Ishikawa (cell line): ENCODE measurements at regions not wholly inside any gene's neighbourhood (a gene's known extent, or its start where the extent isn't known, plus 50 kb on each side); places are given as distances from the start of the nearest gene placed in this dataset.

Experiments
- CEBPB ChIP-seq: IDR thresholded peaks from 2 replicates; pipeline ENCODE4 v1.6.1; 2012
- CREB1 ChIP-seq: IDR thresholded peaks from 2 replicates; pipeline ENCODE4 v1.6.1; 2012; ENCODE audit warnings: low read depth
- EGR1 ChIP-seq: IDR thresholded peaks from 2 replicates; pipeline ENCODE4 v1.6.1; 2012
- EP300 ChIP-seq: IDR thresholded peaks from 2 replicates; pipeline ENCODE4 v1.6.1; 2012; ENCODE audit warnings: borderline replicate concordance
- FOXM1 ChIP-seq: IDR thresholded peaks from 2 replicates; pipeline ENCODE4 v1.6.1; 2012; ENCODE audit warnings: low read depth, borderline replicate concordance
- NFIC ChIP-seq: IDR thresholded peaks from 2 replicates; pipeline ENCODE4 v1.6.1; 2012
- RAD21 ChIP-seq: IDR thresholded peaks from 2 replicates; pipeline ENCODE4 v1.6.1; 2012; ENCODE audit warnings: low read depth
- REST ChIP-seq: IDR thresholded peaks from 2 replicates; pipeline ENCODE4 v1.6.1; 2012; ENCODE audit warnings: low read depth, mild to moderate bottlenecking
- TAF1 ChIP-seq: IDR thresholded peaks from 2 replicates; pipeline ENCODE4 v1.6.1; 2012; ENCODE audit warnings: low read depth, mild to moderate bottlenecking
- TCF12 ChIP-seq: IDR thresholded peaks from 2 replicates; pipeline ENCODE4 v1.6.1; 2012; ENCODE audit warnings: low read depth
- TEAD4 ChIP-seq: IDR thresholded peaks from 2 replicates; pipeline ENCODE4 v1.6.1; 2012
- YY1 ChIP-seq: IDR thresholded peaks from 2 replicates; pipeline ENCODE4 v1.6.1; 2012; ENCODE audit warnings: low read depth
- ZBTB7A ChIP-seq: IDR thresholded peaks from 2 replicates; pipeline ENCODE4 v1.6.1; 2012; ENCODE audit warnings: low read depth
- TF ChIP-seq, protein P1 (sequence below): IDR thresholded peaks from 2 replicates; pipeline ENCODE4 v1.6.1; 2012
- TF ChIP-seq, protein P2 (sequence below): IDR thresholded peaks from 2 replicates; pipeline ENCODE4 v1.6.1; 2012

DNA sequence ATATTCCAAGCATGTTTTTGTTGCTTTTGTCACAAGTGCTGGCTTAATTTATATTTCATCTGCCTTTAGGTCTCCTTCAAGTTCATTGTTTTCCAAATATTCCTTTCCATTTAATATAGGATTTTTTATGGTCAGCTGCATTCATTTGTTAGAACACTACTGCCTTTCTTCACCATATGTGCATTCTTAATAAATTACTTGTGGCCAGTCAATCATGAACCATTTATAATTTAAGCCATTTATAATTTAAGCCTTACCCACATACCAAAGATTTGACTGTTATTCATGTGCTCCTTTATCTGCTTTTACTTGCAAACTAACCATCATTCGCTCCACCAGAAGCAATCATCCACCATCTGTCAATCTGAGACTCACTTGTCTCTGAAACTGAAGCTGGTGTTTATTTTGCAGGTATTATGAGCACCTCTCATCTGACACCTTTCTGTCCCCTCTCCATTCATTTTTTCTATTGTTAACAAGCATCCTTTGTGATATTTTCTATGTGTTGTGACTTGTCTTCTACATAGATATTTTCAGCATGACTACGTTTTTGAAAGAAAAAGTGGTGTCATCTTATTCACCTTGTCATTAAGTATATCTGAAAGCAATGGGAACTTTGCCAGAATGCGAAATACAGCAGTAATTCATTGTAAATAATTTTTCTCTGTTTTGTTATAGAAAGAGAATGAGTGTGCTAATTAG, 786.8 kb downstream of the KCNJ3 start:
- TF ChIP-seq RAD21, result no peak
- no peak for TF ChIP-seq CEBPB
- TF ChIP-seq FOXM1, result no peak
- no peak for TF ChIP-seq REST
- TF ChIP-seq EGR1, result no peak
- TF ChIP-seq TCF12, result no peak
- no peak for TF ChIP-seq CREB1
- no peak for TF ChIP-seq YY1
- no peak for TF ChIP-seq ZBTB7A
- no peak for TF ChIP-seq TAF1
- TF ChIP-seq, protein P1, sequence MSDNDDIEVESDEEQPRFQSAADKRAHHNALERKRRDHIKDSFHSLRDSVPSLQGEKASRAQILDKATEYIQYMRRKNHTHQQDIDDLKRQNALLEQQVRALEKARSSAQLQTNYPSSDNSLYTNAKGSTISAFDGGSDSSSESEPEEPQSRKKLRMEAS, result no peak
- TF ChIP-seq NFIC, result no peak
- TF ChIP-seq, protein P2, sequence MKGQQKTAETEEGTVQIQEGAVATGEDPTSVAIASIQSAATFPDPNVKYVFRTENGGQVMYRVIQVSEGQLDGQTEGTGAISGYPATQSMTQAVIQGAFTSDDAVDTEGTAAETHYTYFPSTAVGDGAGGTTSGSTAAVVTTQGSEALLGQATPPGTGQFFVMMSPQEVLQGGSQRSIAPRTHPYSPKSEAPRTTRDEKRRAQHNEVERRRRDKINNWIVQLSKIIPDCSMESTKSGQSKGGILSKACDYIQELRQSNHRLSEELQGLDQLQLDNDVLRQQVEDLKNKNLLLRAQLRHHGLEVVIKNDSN, result no peak
- TF ChIP-seq TEAD4, result no peak
- no peak for TF ChIP-seq EP300

- no peak for TF ChIP-seq CEBPB
- TF ChIP-seq TCF12, result no peak
- no peak for TF ChIP-seq REST
- no peak for TF ChIP-seq TEAD4
- TF ChIP-seq, protein P1, result no peak
- TF ChIP-seq, protein P2, result no peak
Observed at GRCh38 chr2:155481141-155481540, 782.6 kb downstream of the KCNJ3 start.

- no peak for TF ChIP-seq YY1
Observed at GRCh38 chr2:155456222-155456621, 757.7 kb downstream of the KCNJ3 start.

- TF ChIP-seq TAF1 (no peak), NFIC (peak; percentile 71), EP300 (peak; percentile 46; the same call in 1 of the 2 replicates)
Observed at GRCh38 chr2:155442755-155443372, 744.4 kb downstream of the KCNJ3 start.

GRCh38 chr2:155442088-155442487, 743.6 kb downstream of the KCNJ3 start:
- TF ChIP-seq TCF12 (no peak), CREB1 (no peak), EGR1 (no peak), FOXM1 (no peak), NFIC (no peak), TAF1 (no peak), REST (no peak), RAD21 (no peak), CEBPB (no peak), YY1 (no peak), TEAD4 (no peak)
- TF ChIP-seq, protein P2, result no peak
